ENCODE measurements at regions not wholly inside any gene's neighbourhood (a gene's known extent, or its start where the extent isn't known, plus 50 kb on each side); places are given as distances from the start of the nearest gene placed in this dataset.

GRCh38 chr2:180057706-180058412, 50.8 kb upstream of the CWC22 start:
- no peak for TF ChIP-seq ZFX (IDR thresholded peaks at IDR 0.05)
- TF ChIP-seq CBX3 (IDR thresholded peaks at IDR 0.05; ENCODE audit: low read depth): no peak
- TF ChIP-seq ELF1 (IDR thresholded peaks at IDR 0.05; ENCODE audit: borderline replicate concordance, low read depth): no peak
- no peak for TF ChIP-seq POLR2AphosphoS5 (IDR thresholded peaks at IDR 0.05; ENCODE audit: low read depth, low read length)
- TF ChIP-seq FOSL1 (IDR thresholded peaks at IDR 0.05; ENCODE audit: low read depth): no peak
- TF ChIP-seq SIN3A (IDR thresholded peaks at IDR 0.05; ENCODE audit: low read depth): no peak
- no peak for TF ChIP-seq EGR1 (IDR thresholded peaks at IDR 0.05; ENCODE audit: low read depth)
- TF ChIP-seq CTCF (IDR thresholded peaks at IDR 0.05 in 2 of 3, conservative IDR thresholded peaks at IDR 0.05 in 1 of 3; ENCODE audit: borderline replicate concordance in 1 of 3, insufficient read depth in 1 of 3, low read depth in 2 of 3, low read length in 2 of 3): no peak
- no peak for TF ChIP-seq MAX (IDR thresholded peaks at IDR 0.05)
- no peak for TF ChIP-seq YY1 (IDR thresholded peaks at IDR 0.05; ENCODE audit: extremely low read depth, insufficient replicate concordance, low read depth, low read length)
- no peak for TF ChIP-seq REST (IDR thresholded peaks at IDR 0.05; ENCODE audit: low read depth)
- no peak for TF ChIP-seq SRF (IDR thresholded peaks at IDR 0.05; ENCODE audit: low read depth)
- no peak for TF ChIP-seq EZH2phosphoT487 (IDR thresholded peaks at IDR 0.05; ENCODE audit: borderline replicate concordance)
- TF ChIP-seq ZBTB33 (IDR thresholded peaks at IDR 0.05; ENCODE audit: extremely low read depth, insufficient replicate concordance, low read length): no peak
- no peak for TF ChIP-seq TCF7L2 (IDR thresholded peaks at IDR 0.05; ENCODE audit: borderline replicate concordance, extremely low read depth, insufficient read depth, insufficient read length)
- TF ChIP-seq POLR2A (IDR thresholded peaks at IDR 0.05; ENCODE audit: borderline replicate concordance, extremely low read depth, insufficient read depth, insufficient read length): no peak
- Histone ChIP-seq H3K27me3 (ENCODE audit: insufficient read depth, low read length) (no peaks in the 10 kb centered on the region), H2AFZ (ENCODE audit: low read depth, low read length, poor library complexity, severe bottlenecking) (no peak overlapping the region), H3K9me2 (ENCODE audit: insufficient read depth) (no peaks in the 10 kb centered on the region), H3K27ac (ENCODE audit: low read depth, low read length) (no peak overlapping the region), H3K9ac (ENCODE audit: low read length) (no peak overlapping the region), H3K4me2 (ENCODE audit: low read length) (no peak overlapping the region), H3K4me1 (ENCODE audit: control insufficient read depth in 1 of 2, insufficient read depth in 2 of 2, low read length in 2 of 2) (no peaks in the 10 kb centered on the region), H3K4me3 (replicated peaks in 1 of 2; ENCODE audit: low read depth in 1 of 2, low read length in 2 of 2) (no peak overlapping the region), H4K20me1 (ENCODE audit: insufficient read depth) (no peaks in the 10 kb centered on the region), H3K9me3 (ENCODE audit: control insufficient read depth in 1 of 2, insufficient read depth in 1 of 2, low read depth in 1 of 2, low read length in 2 of 2) (no peaks in the 10 kb centered on the region), H3K36me3 (ENCODE audit: control insufficient read depth in 1 of 2, insufficient read depth in 2 of 2, low read length in 2 of 2) (no peaks in the 10 kb centered on the region), H3K79me2 (ENCODE audit: insufficient read depth, low read length) (no peaks in the 10 kb centered on the region)
- ChIA-PET RAD21 (ENCODE audit: low non-redundant PET in 1 of 2, low total read pairs in 2 of 2, uncharacterized antibody in 2 of 2, unreplicated experiment in 2 of 2) (no interaction called here), CTCF (no interaction called here), POLR2A (no interaction called here)
- no peak for ATAC-seq
- no TSS peak for BruUV-seq (replicated peaks)
- intact Hi-C loops (cut with micrococcal nuclease): no loop called here
- DNase-seq (ENCODE audit: low read depth, low spot score): no peak
